Left lung (tissue), 4 donors: ENCODE measurements at regions not wholly inside any gene's neighbourhood (a gene's known extent, or its start where the extent isn't known, plus 50 kb on each side); places are given as distances from the start of the nearest gene placed in this dataset.

Source experiments
- ATAC-seq: fragments of 200-7000 bp; cut with Tn5 transposase; one replicate; pipeline ENCODE4 v1.9.1; 2020; ENCODE audit warnings: moderate library complexity
- DNase-seq, 4 donors: peaks; one replicate each; pipeline ENCODE4 v3.0.0-alpha.2; 2013 to 2020
- H3K27ac ChIP-seq, 2 donors: fragments of 200-600 bp; sonication (generic) in 1 of 2; one replicate each; pipeline versions ENCODE4 v1.5.0 to v1.8.0; 2020 to 2021
- H3K27me3 ChIP-seq, 2 donors: fragments of 200-600 bp; sonication (generic) in 1 of 2; one replicate each; pipeline versions ENCODE4 v1.5.0 to v1.8.0; 2020 to 2021
- H3K36me3 ChIP-seq, 2 donors: fragments of 200-600 bp; sonication (generic) in 1 of 2; one replicate each; pipeline versions ENCODE4 v1.5.0 to v1.8.0; 2020 to 2021
- H3K4me1 ChIP-seq, 2 donors: fragments of 200-600 bp; one replicate each; pipeline ENCODE4 v1.8.0; 2021
- H3K4me3 ChIP-seq, 2 donors: fragments of 200-600 bp; sonication (generic) in 1 of 2; one replicate each; pipeline versions ENCODE4 v1.5.0 to v1.8.0; 2020 to 2021; ENCODE audit warnings: mild to moderate bottlenecking in 1 of 2
- H3K9me3 ChIP-seq, 2 donors: fragments of 200-600 bp; sonication (generic) in 1 of 2; one replicate each; pipeline versions ENCODE4 v1.5.0 to v1.8.0; 2020 to 2021
- intact Hi-C, 2 donors: fragments of 100-400 bp; cut with DNase I; formaldehyde crosslinking; loops; one replicate each; pipeline versions ENCODE4 v1.11.2 to v1.14.2; 2022
- TF ChIP-seq, protein P1 (sequence below), 2 donors: fragments of 200-600 bp; sonication (generic) in 1 of 2; IDR thresholded peaks; one replicate each; pipeline versions ENCODE4 v1.5.0 to v1.8.0; 2021; ENCODE audit warnings: antibody characterized with exemption in 2 of 2
- donor health status: DM: no; HTN: yes; CAD: no.
- donor health status: DM: no; HTN: no; CAD: no.

DNA sequence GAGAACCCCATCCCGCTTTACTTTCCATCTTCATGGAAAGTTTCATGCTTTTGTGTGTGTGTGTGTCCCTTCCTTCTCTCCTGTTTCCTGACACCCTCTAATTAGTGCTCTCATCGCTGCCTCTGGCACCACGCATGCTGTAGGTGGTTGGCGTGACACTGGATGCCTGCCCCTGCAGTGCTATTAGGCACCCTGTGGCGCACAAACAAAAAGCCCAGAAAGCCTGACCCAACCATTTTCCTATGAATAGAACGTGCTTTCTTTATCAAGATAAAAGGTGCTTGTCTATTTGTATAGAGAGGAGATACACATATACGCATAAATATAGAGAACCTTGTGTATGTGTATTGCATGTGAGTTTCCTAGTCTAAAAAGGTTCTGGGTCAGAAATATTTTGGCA, 120.8 kb upstream of the CDCA7L start:
- Histone ChIP-seq H3K9me3 (no peaks in the 10 kb centered on the region), H3K4me3 (no peak overlapping the region), H3K27ac (no peak overlapping the region), H3K36me3 (no peaks in the 10 kb centered on the region), H3K4me1 (no peaks in the 10 kb centered on the region), H3K27me3 (no peaks in the 10 kb centered on the region)
- no peak for DNase-seq
- intact Hi-C loops: no loop called here
- TF ChIP-seq, protein P1, sequence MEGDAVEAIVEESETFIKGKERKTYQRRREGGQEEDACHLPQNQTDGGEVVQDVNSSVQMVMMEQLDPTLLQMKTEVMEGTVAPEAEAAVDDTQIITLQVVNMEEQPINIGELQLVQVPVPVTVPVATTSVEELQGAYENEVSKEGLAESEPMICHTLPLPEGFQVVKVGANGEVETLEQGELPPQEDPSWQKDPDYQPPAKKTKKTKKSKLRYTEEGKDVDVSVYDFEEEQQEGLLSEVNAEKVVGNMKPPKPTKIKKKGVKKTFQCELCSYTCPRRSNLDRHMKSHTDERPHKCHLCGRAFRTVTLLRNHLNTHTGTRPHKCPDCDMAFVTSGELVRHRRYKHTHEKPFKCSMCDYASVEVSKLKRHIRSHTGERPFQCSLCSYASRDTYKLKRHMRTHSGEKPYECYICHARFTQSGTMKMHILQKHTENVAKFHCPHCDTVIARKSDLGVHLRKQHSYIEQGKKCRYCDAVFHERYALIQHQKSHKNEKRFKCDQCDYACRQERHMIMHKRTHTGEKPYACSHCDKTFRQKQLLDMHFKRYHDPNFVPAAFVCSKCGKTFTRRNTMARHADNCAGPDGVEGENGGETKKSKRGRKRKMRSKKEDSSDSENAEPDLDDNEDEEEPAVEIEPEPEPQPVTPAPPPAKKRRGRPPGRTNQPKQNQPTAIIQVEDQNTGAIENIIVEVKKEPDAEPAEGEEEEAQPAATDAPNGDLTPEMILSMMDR (IDR thresholded peaks at IDR 0.05): no peak
- no peak for ATAC-seq

DNA sequence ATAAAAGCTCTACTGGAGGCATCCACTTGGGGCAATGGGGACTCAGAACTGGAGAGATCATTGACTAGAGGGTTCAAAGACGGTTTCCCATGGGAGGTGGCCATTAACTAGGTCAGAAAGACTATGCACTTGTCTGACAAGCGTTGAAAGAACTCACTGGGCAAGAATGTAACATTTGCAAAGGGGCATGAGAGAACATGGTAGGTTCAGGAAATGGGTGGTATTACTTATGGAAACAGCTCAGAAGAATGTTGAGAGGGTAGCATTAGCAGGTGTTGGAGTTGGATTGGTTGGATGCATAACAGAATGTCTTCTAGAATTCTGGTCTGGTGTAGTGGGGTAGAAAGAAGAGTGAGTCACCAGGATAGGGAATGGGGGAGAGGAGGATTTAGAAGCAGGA, 119.1 kb upstream of the CDCA7L start:
- no peak for ATAC-seq
- Histone ChIP-seq H3K36me3 (no peaks in the 10 kb centered on the region), H3K27me3 (no peaks in the 10 kb centered on the region), H3K9me3 (no peaks in the 10 kb centered on the region), H3K4me3 (no peak overlapping the region), H3K4me1 (no peaks in the 10 kb centered on the region), H3K27ac (no peak overlapping the region)
- no peak for DNase-seq
- TF ChIP-seq, protein P1 (IDR thresholded peaks at IDR 0.05): no peak
- intact Hi-C loops: no loop called here

DNA sequence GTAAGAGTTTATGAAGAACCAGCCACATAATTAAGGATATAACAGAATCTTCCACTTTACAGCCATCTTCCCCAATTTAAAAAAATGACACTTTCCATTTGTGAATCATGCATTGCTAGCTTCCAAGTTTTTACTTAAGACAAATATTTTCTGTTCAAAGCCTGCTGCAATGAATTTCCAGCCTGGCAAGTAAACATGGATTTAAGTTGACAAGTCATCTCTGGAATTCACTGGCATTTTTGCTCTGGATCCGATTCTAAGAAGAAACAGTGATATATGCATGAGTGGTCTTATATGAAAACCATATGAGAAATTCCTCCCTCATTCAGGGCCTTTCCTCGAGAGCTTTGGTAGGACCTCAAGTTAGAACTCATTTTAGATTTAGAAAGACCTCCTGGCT, 116.1 kb upstream of the CDCA7L start:
- TF ChIP-seq, protein P1 (IDR thresholded peaks at IDR 0.05): no peak
- Histone ChIP-seq H3K9me3 (no peaks in the 10 kb centered on the region), H3K4me1 (no peaks in the 10 kb centered on the region), H3K4me3 (no peak overlapping the region), H3K27ac (no peak overlapping the region), H3K36me3 (no peaks in the 10 kb centered on the region), H3K27me3 (no peaks in the 10 kb centered on the region)
- ATAC-seq: no peak
- intact Hi-C loops: no loop called here
- no peak for DNase-seq

DNA sequence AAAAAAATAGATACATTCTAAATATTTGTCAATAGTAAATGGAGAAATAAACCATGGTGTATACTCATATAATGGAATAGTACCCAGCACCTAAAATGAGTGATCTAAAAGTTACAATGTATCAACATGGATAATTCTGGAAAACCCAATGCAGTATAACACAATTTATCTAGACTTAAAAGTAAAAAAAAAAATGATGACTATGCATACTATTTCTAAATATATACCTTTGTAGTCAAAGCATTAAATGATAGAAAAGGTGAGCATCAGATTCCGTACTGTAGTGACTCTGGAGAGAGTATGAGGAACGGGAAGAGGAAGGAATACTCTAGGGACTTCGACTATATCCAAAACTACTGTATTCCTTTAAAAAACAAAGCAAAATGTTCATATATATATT, 115.2 kb upstream of the CDCA7L start:
- no peaks in the 10 kb centered on the region for H3K4me1 ChIP-seq
- intact Hi-C loops: no loop called here
- ATAC-seq (no peak), DNase-seq (no peak)
- H3K9me3 ChIP-seq: no peaks in the 10 kb centered on the region
- no peak overlapping the region for H3K27ac ChIP-seq
- no peaks in the 10 kb centered on the region for H3K27me3 ChIP-seq
- TF ChIP-seq, protein P1 (IDR thresholded peaks at IDR 0.05): no peak
- H3K4me3 ChIP-seq: no peak overlapping the region
- H3K36me3 ChIP-seq: no peaks in the 10 kb centered on the region

DNA sequence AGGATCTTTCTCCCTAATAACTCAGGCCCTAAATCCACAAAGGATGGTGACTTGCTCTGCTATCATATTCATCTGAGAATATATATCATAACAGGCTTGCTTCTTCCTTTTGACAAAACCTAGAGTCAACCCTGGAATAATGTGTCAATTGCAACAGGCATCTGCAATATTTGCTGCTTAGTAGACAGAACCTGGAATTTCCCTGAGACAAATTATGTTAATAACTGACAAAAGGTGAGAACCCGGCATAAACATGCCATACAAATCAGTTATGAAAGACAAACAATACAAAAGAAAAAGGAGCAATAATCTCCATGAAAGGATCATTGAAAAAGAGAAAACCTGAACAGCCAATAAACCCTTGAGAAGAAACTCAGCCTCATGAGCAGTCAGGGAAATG, 114.5 kb upstream of the CDCA7L start:
- no peak overlapping the region for H3K27ac ChIP-seq
- H3K4me3 ChIP-seq: no peak overlapping the region
- TF ChIP-seq, protein P1 (IDR thresholded peaks at IDR 0.05): no peak
- intact Hi-C loops: no loop called here
- no peaks in the 10 kb centered on the region for H3K9me3 ChIP-seq
- DNase-seq (no peak), ATAC-seq (no peak)
- no peaks in the 10 kb centered on the region for H3K27me3 ChIP-seq
- H3K36me3 ChIP-seq: no peaks in the 10 kb centered on the region
- no peaks in the 10 kb centered on the region for H3K4me1 ChIP-seq
